ENCODE measurements at regions not wholly inside any gene's neighbourhood (a gene's known extent, or its start where the extent isn't known, plus 50 kb on each side); places are given as distances from the start of the nearest gene placed in this dataset.

- TF ChIP-seq TAF1 (IDR thresholded peaks at IDR 0.05; ENCODE audit: borderline replicate concordance, insufficient read depth, low read length), result no peak
- no peak for TF ChIP-seq POLR2AphosphoS5 (IDR thresholded peaks at IDR 0.05; ENCODE audit: low read depth, low read length)
- no peak for TF ChIP-seq FOXP2 (optimal IDR thresholded peaks at IDR 0.05; ENCODE audit: borderline replicate concordance, extremely low read depth, extremely low read length, insufficient read depth)
- TF ChIP-seq REST (IDR thresholded peaks at IDR 0.05; ENCODE audit: insufficient read depth in 1 of 2, low read depth in 2 of 2, low read length in 2 of 2), result no peak
- TF ChIP-seq SIN3A (IDR thresholded peaks at IDR 0.05; ENCODE audit: borderline replicate concordance, insufficient read depth, low read length), result no peak
Measured at GRCh38 chr18:77894060-77894459, 644.4 kb downstream of the GALR1 start.
